PC-9 (cell line): ENCODE measurements at regions not wholly inside any gene's neighbourhood (a gene's known extent, or its start where the extent isn't known, plus 50 kb on each side); places are given as distances from the start of the nearest gene placed in this dataset.

Experiments used
- BruUV-seq: library from RNA; stranded (reverse); fragments of 400-500 nt; replicated peaks from 2 replicates; lab custom pipeline; 2021; lab: Mats Ljungman, UMichigan
- CTCF ChIA-PET: fragments of 300-600 bp; sonication (Branson Sonifier 250); formaldehyde crosslinking; loops from one replicate; lab custom pipeline; 2022; ENCODE audit warnings: antibody characterized with exemption; lab: Charles Lee
- POLR2A ChIA-PET: fragments of 300-600 bp; sonication (Branson Sonifier 250); formaldehyde crosslinking; loops from one replicate; lab custom pipeline; 2022; ENCODE audit warnings: antibody characterized with exemption; ENCODE audit not compliant: unreplicated experiment; lab: Charles Lee
- DNase-seq, 2 experiments: peaks; one replicate each; pipeline versions ENCODE4 v3.0.0 to v3.0.0-alpha.2; 2015 to 2022; ENCODE audit warnings: mixed read lengths in 1 of 2
- H2AFZ ChIP-seq: fragments of 200-600 bp; sonication (generic); 2 replicates; pipeline ENCODE4 v1.8.1; 2017; ENCODE audit warnings: antibody characterized with exemption
- H3F3A ChIP-seq: fragments of 200-600 bp; sonication (generic); 2 replicates; pipeline ENCODE4 v1.8.1; 2017; ENCODE audit warnings: antibody characterized with exemption, mild to moderate bottlenecking, low read depth; ENCODE audit not compliant: insufficient read depth
- H3K27ac ChIP-seq: fragments of 200-600 bp; sonication (generic); 2 replicates; pipeline ENCODE4 v1.6.1; 2016; ENCODE audit warnings: mixed run types
- H3K27me3 ChIP-seq: fragments of 200-600 bp; sonication (generic); 2 replicates; pipeline ENCODE4 v1.6.1; 2016; ENCODE audit warnings: low read depth, mixed run types; ENCODE audit not compliant: insufficient read depth
- H3K36me3 ChIP-seq: fragments of 200-600 bp; sonication (generic); 2 replicates; pipeline ENCODE4 v1.6.1; 2016; ENCODE audit warnings: low read depth, mixed run types
- H3K4me1 ChIP-seq: fragments of 200-600 bp; sonication (generic); replicated peaks from 2 replicates; pipeline ENCODE4 v1.6.1; 2016; ENCODE audit warnings: mixed run types; ENCODE audit not compliant: insufficient read depth
- H3K4me2 ChIP-seq: fragments of 200-600 bp; sonication (generic); 2 replicates; pipeline ENCODE4 v1.6.1; 2017; ENCODE audit warnings: mixed run types
- H3K4me3 ChIP-seq: fragments of 200-600 bp; sonication (generic); 2 replicates; pipeline ENCODE4 v1.6.1; 2016; ENCODE audit warnings: mixed run types
- H3K79me2 ChIP-seq: fragments of 200-600 bp; sonication (generic); 2 replicates; pipeline ENCODE4 v1.6.1; 2017; ENCODE audit warnings: low read depth, mixed run types
- H3K9me2 ChIP-seq: fragments of 200-600 bp; sonication (generic); 2 replicates; pipeline ENCODE4 v1.8.1; 2017; ENCODE audit warnings: mild to moderate bottlenecking; ENCODE audit not compliant: insufficient read depth
- H3K9me3 ChIP-seq: fragments of 200-600 bp; sonication (generic); 2 replicates; pipeline ENCODE4 v1.8.1; 2016; ENCODE audit warnings: low read depth; ENCODE audit not compliant: insufficient read depth
- H4K20me1 ChIP-seq: fragments of 200-600 bp; sonication (generic); 2 replicates; pipeline ENCODE4 v1.8.1; 2017; ENCODE audit not compliant: insufficient read depth
- EZH2 ChIP-seq: fragments of 200-600 bp; sonication (generic); IDR thresholded peaks from 2 replicates; pipeline ENCODE4 v1.8.0; 2017; ENCODE audit warnings: antibody characterized with exemption, low read depth
- intact Hi-C: fragments of 100-400 bp; cut with micrococcal nuclease; formaldehyde crosslinking; loops from one replicate; pipeline ENCODE4 v1.10.0; 2022; ENCODE audit not compliant: unreplicated experiment
- TF ChIP-seq, protein P1 (sequence below): fragments of 200-600 bp; sonication (generic); conservative IDR thresholded peaks from 2 replicates; pipeline ENCODE4 v1.6.1; 2017; ENCODE audit warnings: mixed run types, antibody characterized with exemption, mild to moderate bottlenecking, moderate library complexity

DNA sequence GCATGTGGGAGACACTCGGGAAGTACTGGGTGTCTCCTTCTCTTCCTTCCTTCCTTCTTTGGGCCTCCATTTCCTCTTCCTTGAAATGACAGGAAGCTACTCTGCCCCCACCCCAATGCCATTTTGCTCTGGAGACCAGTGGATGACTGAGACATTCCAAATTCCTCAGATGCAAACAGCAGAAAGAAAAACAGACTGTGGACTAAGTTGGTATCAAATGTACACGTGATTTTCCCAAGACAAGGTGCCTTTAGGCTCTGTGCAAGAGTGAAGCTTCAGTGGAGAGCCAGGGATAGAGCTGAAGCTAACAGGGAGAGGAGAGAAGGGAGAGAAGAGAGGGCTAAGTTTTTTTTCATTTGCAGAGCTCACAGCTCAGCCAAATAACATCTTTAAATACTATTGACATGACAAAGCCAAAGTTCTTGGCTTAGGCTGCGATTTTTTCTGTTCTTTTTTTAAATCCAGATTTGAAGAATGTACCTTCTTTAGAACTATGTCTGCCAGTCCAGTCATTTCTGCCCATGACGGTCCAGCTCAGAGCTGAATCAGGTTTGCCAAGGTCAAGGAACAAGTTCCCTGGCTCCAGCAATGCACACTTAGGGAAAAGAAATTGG is 84.5 kb upstream of the LCLAT1 start:
- peaks cover 35% of the 10 kb centered on the region for H3K4me1 ChIP-seq
- peaks cover 35% of the 10 kb centered on the region for H3F3A ChIP-seq
- TF ChIP-seq EZH2 = no peak
- TF ChIP-seq, protein P1, sequence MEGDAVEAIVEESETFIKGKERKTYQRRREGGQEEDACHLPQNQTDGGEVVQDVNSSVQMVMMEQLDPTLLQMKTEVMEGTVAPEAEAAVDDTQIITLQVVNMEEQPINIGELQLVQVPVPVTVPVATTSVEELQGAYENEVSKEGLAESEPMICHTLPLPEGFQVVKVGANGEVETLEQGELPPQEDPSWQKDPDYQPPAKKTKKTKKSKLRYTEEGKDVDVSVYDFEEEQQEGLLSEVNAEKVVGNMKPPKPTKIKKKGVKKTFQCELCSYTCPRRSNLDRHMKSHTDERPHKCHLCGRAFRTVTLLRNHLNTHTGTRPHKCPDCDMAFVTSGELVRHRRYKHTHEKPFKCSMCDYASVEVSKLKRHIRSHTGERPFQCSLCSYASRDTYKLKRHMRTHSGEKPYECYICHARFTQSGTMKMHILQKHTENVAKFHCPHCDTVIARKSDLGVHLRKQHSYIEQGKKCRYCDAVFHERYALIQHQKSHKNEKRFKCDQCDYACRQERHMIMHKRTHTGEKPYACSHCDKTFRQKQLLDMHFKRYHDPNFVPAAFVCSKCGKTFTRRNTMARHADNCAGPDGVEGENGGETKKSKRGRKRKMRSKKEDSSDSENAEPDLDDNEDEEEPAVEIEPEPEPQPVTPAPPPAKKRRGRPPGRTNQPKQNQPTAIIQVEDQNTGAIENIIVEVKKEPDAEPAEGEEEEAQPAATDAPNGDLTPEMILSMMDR = no peak
- peak overlapping the region; percentile 73 for H3K4me2 ChIP-seq
- ChIA-PET CTCF (interaction anchor here (0.6 to 1.2 kb wide), 2 partner anchors 71 to 88 kb away, joined by 4 to 7 read pairs; no protein-coding TSS in a partner anchor), POLR2A (interaction anchor here (0.6 to 0.8 kb wide), 2 partner anchors 90 to 129 kb away, joined by 3 to 4 read pairs; no protein-coding TSS in a partner anchor)
- H3K27me3 ChIP-seq = no peaks in the 10 kb centered on the region
- H2AFZ ChIP-seq = no peak overlapping the region
- H3K79me2 ChIP-seq = no peaks in the 10 kb centered on the region
- H3K27ac ChIP-seq = peak overlapping the region; percentile 73
- H3K9me2 ChIP-seq = no peaks in the 10 kb centered on the region
- H4K20me1 ChIP-seq = no peaks in the 10 kb centered on the region
- H3K9me3 ChIP-seq = no peaks in the 10 kb centered on the region
- no peak overlapping the region for H3K4me3 ChIP-seq
- intact Hi-C loops = loop anchor here (1.0 to 2.0 kb wide), 4 partner anchors 88 to 345 kb away; no protein-coding TSS in a partner anchor
- H3K36me3 ChIP-seq = no peaks in the 10 kb centered on the region
- no TSS peak for BruUV-seq
- peak; percentile 45 to 91 for DNase-seq

DNA sequence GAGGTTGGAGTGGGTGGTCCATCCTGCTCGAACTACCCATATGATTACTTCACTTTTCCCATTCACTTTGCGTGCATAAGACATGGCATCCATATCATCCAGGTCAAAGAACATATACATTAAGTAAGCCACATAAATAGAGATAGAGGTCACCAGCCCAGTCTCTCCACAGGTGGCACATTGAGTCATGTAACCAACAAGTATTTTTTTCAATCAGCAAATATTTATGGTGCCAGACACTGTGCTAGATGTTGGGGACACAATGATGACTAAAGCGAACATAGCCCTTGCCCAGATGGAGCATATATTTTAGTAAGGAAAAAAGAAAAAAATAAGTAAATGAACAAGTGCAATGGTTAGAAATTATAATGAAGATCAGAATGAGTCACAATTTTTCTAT is 83.6 kb upstream of the LCLAT1 start:
- Histone ChIP-seq H3K79me2 (no peaks in the 10 kb centered on the region), H2AFZ (no peak overlapping the region), H4K20me1 (no peaks in the 10 kb centered on the region), H3K9me2 (no peaks in the 10 kb centered on the region), H3K4me2 (peak overlapping the region; percentile 73), H3F3A (peaks cover 35% of the 10 kb centered on the region), H3K36me3 (no peaks in the 10 kb centered on the region), H3K9me3 (no peaks in the 10 kb centered on the region), H3K27me3 (no peaks in the 10 kb centered on the region), H3K27ac (peak overlapping the region; percentile 73), H3K4me3 (no peak overlapping the region), H3K4me1 (peaks cover 35% of the 10 kb centered on the region)
- POLR2A ChIA-PET = no interaction called here
- CTCF ChIA-PET = no interaction called here
- intact Hi-C loops = loop anchor here (2.0 kb wide), 2 partner anchors 129 to 145 kb away; no protein-coding TSS in a partner anchor
- TF ChIP-seq, protein P1 = no peak
- no peak for TF ChIP-seq EZH2
- no TSS peak for BruUV-seq
- peak in 1 of 2 experiments; percentile 89 for DNase-seq

- Histone ChIP-seq H3K27ac (no peak overlapping the region), H3K79me2 (no peaks in the 10 kb centered on the region), H3F3A (peaks cover 35% of the 10 kb centered on the region), H3K4me1 (peaks cover 35% of the 10 kb centered on the region), H3K4me2 (no peak overlapping the region), H3K36me3 (no peaks in the 10 kb centered on the region), H3K4me3 (no peak overlapping the region), H3K9me3 (no peaks in the 10 kb centered on the region), H3K27me3 (no peaks in the 10 kb centered on the region), H4K20me1 (no peaks in the 10 kb centered on the region), H3K9me2 (no peaks in the 10 kb centered on the region), H2AFZ (no peak overlapping the region)
- intact Hi-C loops = no loop called here
- BruUV-seq = no TSS peak
- DNase-seq = no peak
- POLR2A ChIA-PET = no interaction called here
- CTCF ChIA-PET = no interaction called here
- TF ChIP-seq, protein P1 = no peak
- no peak for TF ChIP-seq EZH2
Observed at GRCh38 chr2:30365201-30365600, 81.8 kb upstream of the LCLAT1 start.
